GM19099 (cell line): ENCODE measurements at regions not wholly inside any gene's neighbourhood (a gene's known extent, or its start where the extent isn't known, plus 50 kb on each side); places are given as distances from the start of the nearest gene placed in this dataset.

Source experiments
- POLR2A ChIP-seq: IDR thresholded peaks from 3 replicates; pipeline ENCODE4 v1.6.1; 2011; ENCODE audit warnings: low read depth; ENCODE audit not compliant: insufficient read length; ENCODE audit errors: extremely low read depth

- no peak for TF ChIP-seq POLR2A
Observed at GRCh38 chr2:128378231-128379020, 59.8 kb upstream of the HS6ST1 start.

GRCh38 chr2:128379021-128380015 is 60.6 kb upstream of the HS6ST1 start:
- no peak for TF ChIP-seq POLR2A

- TF ChIP-seq POLR2A: no peak
Observed at GRCh38 chr2:128380061-128380889, 61.6 kb upstream of the HS6ST1 start.

GRCh38 chr2:128380961-128381938 is 62.6 kb upstream of the HS6ST1 start:
- TF ChIP-seq POLR2A: no peak

- no peak for TF ChIP-seq POLR2A
Observed at GRCh38 chr2:128384446-128384845, 65.8 kb upstream of the HS6ST1 start.

GRCh38 chr2:128384956-128385355 is 66.3 kb upstream of the HS6ST1 start:
- TF ChIP-seq POLR2A: no peak

- no peak for TF ChIP-seq POLR2A
Observed at GRCh38 chr2:128385365-128385764, 66.7 kb upstream of the HS6ST1 start.

GRCh38 chr2:128386066-128386465 is 67.4 kb upstream of the HS6ST1 start:
- TF ChIP-seq POLR2A: no peak

GRCh38 chr2:128388499-128388941 is 69.9 kb upstream of the HS6ST1 start:
- TF ChIP-seq POLR2A: no peak

GRCh38 chr2:128389388-128390086 is 70.9 kb upstream of the HS6ST1 start:
- no peak for TF ChIP-seq POLR2A

GRCh38 chr2:128390256-128390990 is 71.8 kb upstream of the HS6ST1 start:
- TF ChIP-seq POLR2A: no peak

GRCh38 chr2:128390991-128391630 is 72.4 kb upstream of the HS6ST1 start:
- TF ChIP-seq POLR2A: no peak
